C4-2B (cell line): ENCODE measurements at regions not wholly inside any gene's neighbourhood (a gene's known extent, or its start where the extent isn't known, plus 50 kb on each side); places are given as distances from the start of the nearest gene placed in this dataset.

ENCODE experiments used
- CTCF ChIP-seq: fragments of 450-650 bp; conservative IDR thresholded peaks from 2 replicates; pipeline ENCODE4 v1.5.1; 2017; ENCODE audit warnings: mild to moderate bottlenecking
- ZFX ChIP-seq: fragments of 450-650 bp; IDR thresholded peaks from 2 replicates; pipeline ENCODE4 v1.6.1; 2017

GRCh38 chr5:148913985-148914431 is 87.6 kb downstream of the ADRB2 start:
- no peak for TF ChIP-seq CTCF
- no peak for TF ChIP-seq ZFX
